ENCODE measurements at regions not wholly inside any gene's neighbourhood (a gene's known extent, or its start where the extent isn't known, plus 50 kb on each side); places are given as distances from the start of the nearest gene placed in this dataset.

DNA sequence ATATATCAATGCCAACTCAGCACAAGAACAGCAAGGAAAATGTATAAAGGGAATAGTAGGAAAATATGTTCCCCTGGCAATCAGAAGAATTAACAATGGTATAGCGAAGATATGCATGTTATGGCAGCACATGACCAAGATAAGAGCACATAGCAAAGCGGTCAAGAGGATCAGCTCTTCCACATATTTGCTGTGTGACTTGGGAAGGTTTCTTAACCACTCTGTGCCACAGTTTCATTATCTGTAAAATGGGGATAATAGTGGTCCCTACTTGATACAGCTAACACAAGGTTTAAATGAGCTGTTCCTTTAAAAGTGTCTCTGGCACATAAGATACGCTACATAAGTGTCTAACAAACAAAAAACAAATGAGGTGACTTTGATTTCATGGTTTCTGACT lies 77.9 kb upstream of the PIP5K1B start:
- Histone ChIP-seq H3K27ac (ENCODE audit: control insufficient read depth, insufficient read depth, low read length) (no peak overlapping the region), H3K9me1 (ENCODE audit: control insufficient read depth, extremely low read depth, insufficient read depth, low read length) (no peaks in the 10 kb centered on the region), H3K9ac (ENCODE audit: control insufficient read depth, extremely low read depth, insufficient read depth, low read length) (no peak overlapping the region), H3K36me3 (ENCODE audit: control insufficient read depth in 2 of 2, extremely low read depth in 1 of 2, insufficient read depth in 2 of 2, low read length in 2 of 2) (no peaks in the 10 kb centered on the region), H3K9me3 (ENCODE audit: control insufficient read depth, low read depth, low read length) (no peaks in the 10 kb centered on the region), H3K79me2 (ENCODE audit: control insufficient read depth, insufficient read depth, low read length) (no peaks in the 10 kb centered on the region), H3K4me3 (ENCODE audit: control insufficient read depth in 2 of 3, extremely low read depth in 1 of 3, insufficient read depth in 2 of 3, low read depth in 1 of 3, low read length in 3 of 3) (no peak overlapping the region), H2AFZ (ENCODE audit: control insufficient read depth, low read length) (no peak overlapping the region), H3K4me1 (ENCODE audit: control insufficient read depth, extremely low read depth, insufficient read depth, low read length) (no peaks in the 10 kb centered on the region), H3K4me2 (ENCODE audit: control insufficient read depth, extremely low read depth, insufficient read depth, low read depth, low read length) (no peak overlapping the region), H3K27me3 (ENCODE audit: control insufficient read depth, extremely low read depth, insufficient read depth, low read length) (no peaks in the 10 kb centered on the region), H4K20me1 (ENCODE audit: control insufficient read depth, extremely low read depth, insufficient read depth, low read length) (no peaks in the 10 kb centered on the region)
- DNase-seq (ENCODE audit: low read depth, low spot score), result no peak
- FAIRE-seq, result no peak
- dilution Hi-C loops (cut with MboI; ENCODE audit: extremely low pct_ligation_motif_present, low sequenced_read_pairs), result no loop called here
- TF ChIP-seq, protein P1, sequence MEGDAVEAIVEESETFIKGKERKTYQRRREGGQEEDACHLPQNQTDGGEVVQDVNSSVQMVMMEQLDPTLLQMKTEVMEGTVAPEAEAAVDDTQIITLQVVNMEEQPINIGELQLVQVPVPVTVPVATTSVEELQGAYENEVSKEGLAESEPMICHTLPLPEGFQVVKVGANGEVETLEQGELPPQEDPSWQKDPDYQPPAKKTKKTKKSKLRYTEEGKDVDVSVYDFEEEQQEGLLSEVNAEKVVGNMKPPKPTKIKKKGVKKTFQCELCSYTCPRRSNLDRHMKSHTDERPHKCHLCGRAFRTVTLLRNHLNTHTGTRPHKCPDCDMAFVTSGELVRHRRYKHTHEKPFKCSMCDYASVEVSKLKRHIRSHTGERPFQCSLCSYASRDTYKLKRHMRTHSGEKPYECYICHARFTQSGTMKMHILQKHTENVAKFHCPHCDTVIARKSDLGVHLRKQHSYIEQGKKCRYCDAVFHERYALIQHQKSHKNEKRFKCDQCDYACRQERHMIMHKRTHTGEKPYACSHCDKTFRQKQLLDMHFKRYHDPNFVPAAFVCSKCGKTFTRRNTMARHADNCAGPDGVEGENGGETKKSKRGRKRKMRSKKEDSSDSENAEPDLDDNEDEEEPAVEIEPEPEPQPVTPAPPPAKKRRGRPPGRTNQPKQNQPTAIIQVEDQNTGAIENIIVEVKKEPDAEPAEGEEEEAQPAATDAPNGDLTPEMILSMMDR (optimal IDR thresholded peaks at IDR 0.05 in 1 of 3, IDR thresholded peaks at IDR 0.05 in 1 of 3, conservative IDR thresholded peaks at IDR 0.05 in 1 of 3; ENCODE audit: extremely low read depth in 1 of 3, insufficient read depth in 2 of 3, low read length in 3 of 3), result no peak

DNA sequence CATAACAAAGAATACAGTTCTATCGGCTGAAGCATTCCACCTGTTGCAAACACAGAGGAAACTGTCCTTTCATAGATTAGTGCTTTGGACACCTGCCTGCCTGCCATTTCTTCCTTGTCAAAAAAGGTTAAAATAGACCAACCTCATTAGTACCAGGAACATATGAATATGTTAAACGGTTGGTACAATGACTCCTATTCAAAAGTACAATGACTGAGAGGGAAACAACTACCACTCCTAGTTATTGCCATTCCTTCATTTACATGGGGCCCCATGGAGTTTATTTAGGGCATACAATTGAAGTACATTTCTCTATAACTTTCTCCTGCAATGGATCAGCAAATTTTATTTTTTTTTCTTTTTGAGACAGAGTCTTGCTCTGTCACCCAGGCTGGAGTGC lies 77.4 kb upstream of the PIP5K1B start:
- H3K36me3 ChIP-seq (ENCODE audit: control insufficient read depth in 2 of 2, extremely low read depth in 1 of 2, insufficient read depth in 2 of 2, low read length in 2 of 2), result no peaks in the 10 kb centered on the region
- no peak overlapping the region for H3K4me3 ChIP-seq (ENCODE audit: control insufficient read depth in 2 of 3, extremely low read depth in 1 of 3, insufficient read depth in 2 of 3, low read depth in 1 of 3, low read length in 3 of 3)
- dilution Hi-C loops (cut with MboI; ENCODE audit: extremely low pct_ligation_motif_present, low sequenced_read_pairs), result no loop called here
- no peaks in the 10 kb centered on the region for H3K4me1 ChIP-seq (ENCODE audit: control insufficient read depth, extremely low read depth, insufficient read depth, low read length)
- no peaks in the 10 kb centered on the region for H3K9me3 ChIP-seq (ENCODE audit: control insufficient read depth, low read depth, low read length)
- no peaks in the 10 kb centered on the region for H3K79me2 ChIP-seq (ENCODE audit: control insufficient read depth, insufficient read depth, low read length)
- H4K20me1 ChIP-seq (ENCODE audit: control insufficient read depth, extremely low read depth, insufficient read depth, low read length), result no peaks in the 10 kb centered on the region
- H3K27me3 ChIP-seq (ENCODE audit: control insufficient read depth, extremely low read depth, insufficient read depth, low read length), result no peaks in the 10 kb centered on the region
- no peak overlapping the region for H3K4me2 ChIP-seq (ENCODE audit: control insufficient read depth, extremely low read depth, insufficient read depth, low read depth, low read length)
- DNase-seq (ENCODE audit: low read depth, low spot score), result no peak
- H3K9me1 ChIP-seq (ENCODE audit: control insufficient read depth, extremely low read depth, insufficient read depth, low read length), result no peaks in the 10 kb centered on the region
- no peak for FAIRE-seq
- H3K9ac ChIP-seq (ENCODE audit: control insufficient read depth, extremely low read depth, insufficient read depth, low read length), result no peak overlapping the region
- TF ChIP-seq, protein P1 (optimal IDR thresholded peaks at IDR 0.05 in 1 of 3, IDR thresholded peaks at IDR 0.05 in 1 of 3, conservative IDR thresholded peaks at IDR 0.05 in 1 of 3; ENCODE audit: extremely low read depth in 1 of 3, insufficient read depth in 2 of 3, low read length in 3 of 3), result no peak
- no peak for TF ChIP-seq EZH2 (IDR thresholded peaks at IDR 0.05; ENCODE audit: low read length)
- H2AFZ ChIP-seq (ENCODE audit: control insufficient read depth, low read length), result no peak overlapping the region
- no peak overlapping the region for H3K27ac ChIP-seq (ENCODE audit: control insufficient read depth, insufficient read depth, low read length)

Measured in keratinocyte (primary cell).